B cell (primary cell): ENCODE measurements at regions not wholly inside any gene's neighbourhood (a gene's known extent, or its start where the extent isn't known, plus 50 kb on each side); places are given as distances from the start of the nearest gene placed in this dataset.

Experiments
- ATAC-seq: fragments of 200-7000 bp; cut with Tn5 transposase; one replicate; pipeline ENCODE4 v1.10.0; 2021; ENCODE audit warnings: low read depth, mild to moderate bottlenecking, moderate number of reproducible peaks, moderate library complexity
- CTCF ChIA-PET: fragments of 350-600 bp; sonication (Branson Sonifier 250); formaldehyde crosslinking; loops from one replicate; lab custom pipeline; 2021; ENCODE audit warnings: antibody characterized with exemption, inconsistent platforms; lab: Charles Lee
- POLR2A ChIA-PET: fragments of 350-600 bp; sonication (Branson Sonifier 250); formaldehyde crosslinking; loops from one replicate; lab custom pipeline; 2021; ENCODE audit warnings: antibody characterized with exemption; lab: Charles Lee
- DNase-seq: peaks from one replicate; pipeline ENCODE4 v3.0.0; 2013
- H2AFZ ChIP-seq: 2 replicates; pipeline ENCODE4 v1.6.1; 2012; ENCODE audit warnings: mild to moderate bottlenecking, low read depth, low read length; ENCODE audit not compliant: insufficient read depth, poor library complexity, severe bottlenecking
- H3K27ac ChIP-seq, 2 donors: 1 replicate in 1 of 2; 2 replicates in 1 of 2; pipeline ENCODE4 v1.5.1; 2012 to 2013; ENCODE audit warnings: low read length in 2 of 2, mild to moderate bottlenecking in 2 of 2, moderate library complexity in 1 of 2
- H3K27me3 ChIP-seq, 4 experiments: fragments of 200-600 bp in 1 of 4; sonication (generic) in 1 of 4; replicated peaks in 1 of 4; 1 replicate in 2 of 4; 2 replicates in 2 of 4; pipeline versions ENCODE4 v1.6.1 to v1.7.0; 2013 to 2016; ENCODE audit warnings: low read length in 3 of 4, mild to moderate bottlenecking in 2 of 4, mixed read lengths in 1 of 4, moderate library complexity in 1 of 4; ENCODE audit not compliant: insufficient read depth in 4 of 4, control insufficient read depth in 3 of 4; ENCODE audit errors: control extremely low read depth in 1 of 4
- H3K36me3 ChIP-seq, 2 experiments: replicated peaks in 1 of 2; 1 replicate in 1 of 2; 2 replicates in 1 of 2; pipeline versions ENCODE4 v1.6.1 to v1.7.1; 2013; ENCODE audit warnings: low read length in 1 of 2; ENCODE audit not compliant: insufficient read depth in 2 of 2, control insufficient read depth in 1 of 2; ENCODE audit errors: control extremely low read depth in 1 of 2, extremely low read depth in 1 of 2
- H3K4me1 ChIP-seq, 2 donors: fragments of 200-600 bp in 1 of 2; sonication (generic) in 1 of 2; 1 replicate in 1 of 2; 2 replicates in 1 of 2; pipeline versions ENCODE4 v1.5.1 to v1.6.1; 2013 to 2017; ENCODE audit warnings: low read length in 2 of 2; ENCODE audit not compliant: control insufficient read depth in 2 of 2, insufficient read depth in 2 of 2
- H3K4me2 ChIP-seq: replicated peaks from 2 replicates; pipeline ENCODE3; 2012; ENCODE audit warnings: mild to moderate bottlenecking, low read depth, low read length; ENCODE audit not compliant: poor library complexity, severe bottlenecking
- H3K4me3 ChIP-seq, 5 experiments: fragments of 200-600 bp in 1 of 5; sonication (generic) in 1 of 5; 1 replicate in 3 of 5; 2 replicates in 2 of 5; pipeline versions ENCODE4 v1.5.1 to v1.7.0; 2011 to 2016; ENCODE audit warnings: low read length in 4 of 5, mild to moderate bottlenecking in 4 of 5, low read depth in 2 of 5, control low read depth in 1 of 5, moderate library complexity in 1 of 5; ENCODE audit not compliant: insufficient read depth in 1 of 5; ENCODE audit errors: control extremely low read depth in 1 of 5, extremely low read depth in 1 of 5
- H3K79me2 ChIP-seq: fragments of 200-600 bp; sonication (generic); one replicate; pipeline ENCODE4 v1.6.0; 2016; ENCODE audit warnings: low read length; ENCODE audit not compliant: control insufficient read depth, insufficient read depth
- H3K9ac ChIP-seq: fragments of 200-600 bp; sonication (generic); 2 replicates; pipeline ENCODE4 v1.6.1; 2017; ENCODE audit warnings: mild to moderate bottlenecking, low read length, moderate library complexity
- H3K9me3 ChIP-seq, 3 donors: one replicate each; pipeline versions ENCODE4 v1.6.1 to v1.7.1; 2013; ENCODE audit warnings: low read length in 2 of 3; ENCODE audit not compliant: control insufficient read depth in 2 of 3, insufficient read depth in 1 of 3; ENCODE audit errors: control extremely low read depth in 1 of 3
- H4K20me1 ChIP-seq: 2 replicates; pipeline ENCODE4 v1.6.0; 2012; ENCODE audit warnings: mild to moderate bottlenecking, low read length; ENCODE audit not compliant: insufficient read depth, control insufficient read depth, poor library complexity, severe bottlenecking
- H3K27ac Mint-ChIP-seq: one replicate; pipeline ENCODE4 v1.8.0; 2021; ENCODE audit warnings: mixed read lengths
- H3K27me3 Mint-ChIP-seq: one replicate; pipeline ENCODE4 v1.8.0; 2021; ENCODE audit warnings: mixed read lengths
- H3K4me1 Mint-ChIP-seq: one replicate; pipeline ENCODE4 v1.8.0; 2021; ENCODE audit warnings: mixed read lengths
- H3K4me3 Mint-ChIP-seq: one replicate; pipeline ENCODE4 v1.8.0; 2021; ENCODE audit warnings: mixed read lengths
- H3K9me3 Mint-ChIP-seq: one replicate; pipeline ENCODE4 v1.8.0; 2022; ENCODE audit warnings: mixed read lengths; ENCODE audit not compliant: insufficient read depth
- CTCF ChIP-seq: fragments of 200-600 bp; IDR thresholded peaks from one replicate; pipeline ENCODE4 v1.8.0; 2022; ENCODE audit warnings: antibody characterized with exemption, mild to moderate bottlenecking
- EZH2 ChIP-seq: IDR thresholded peaks from 2 replicates; pipeline ENCODE4 v1.6.1; 2012; ENCODE audit warnings: borderline replicate concordance, low read depth, mild to moderate bottlenecking, moderate library complexity, low read length; ENCODE audit not compliant: insufficient read depth, poor library complexity, severe bottlenecking
- WGBS: methylation state at CpG from one replicate; pipeline ENCODE4 v1.1.5; 2013; ENCODE audit warnings: missing lambda C conversion rate; ENCODE audit not compliant: insufficient coverage; 5-methylcytosine and 5-hydroxymethylcytosine counted together
- intact Hi-C: fragments of 100-400 bp; cut with micrococcal nuclease; formaldehyde crosslinking; loops from one replicate; pipeline ENCODE4 v1.10.0; 2022

GRCh38 chr9:115267790-115268189 lies 149.8 kb upstream of the TNC start:
- no peaks in the 10 kb centered on the region for H3K27me3 Mint-ChIP-seq
- no CpG with 5 or more reads among the region's 3 CpGs for WGBS
- H3K4me1 Mint-ChIP-seq = peaks cover 13% of the 10 kb centered on the region

GRCh38 chr9:115275753-115276152 lies 157.8 kb upstream of the TNC start:
- H3K4me3 Mint-ChIP-seq = no peak overlapping the region
- no peaks in the 10 kb centered on the region for H3K36me3 ChIP-seq
- no peak for ATAC-seq
- DNase-seq = no peak
- no peaks in the 10 kb centered on the region for H3K27me3 ChIP-seq
- 95% methylated on average over 4 of the region's 5 CpGs for WGBS
- no peaks in the 10 kb centered on the region for H4K20me1 ChIP-seq
- intact Hi-C loops = no loop called here
- no peak overlapping the region for H3K27ac ChIP-seq
- TF ChIP-seq EZH2 (no peak), CTCF (no peak)
- H3K27me3 Mint-ChIP-seq = no peaks in the 10 kb centered on the region
- ChIA-PET POLR2A (no interaction called here), CTCF (no interaction called here)
- H3K9me3 ChIP-seq = no peaks in the 10 kb centered on the region
- no peak overlapping the region for H3K9ac ChIP-seq
- H3K4me2 ChIP-seq = no peak overlapping the region
- H3K27ac Mint-ChIP-seq = no peak overlapping the region
- H3K4me3 ChIP-seq = no peak overlapping the region
- no peaks in the 10 kb centered on the region for H3K9me3 Mint-ChIP-seq
- no peaks in the 10 kb centered on the region for H3K79me2 ChIP-seq
- H3K4me1 ChIP-seq = no peaks in the 10 kb centered on the region
- H2AFZ ChIP-seq = no peak overlapping the region
- peaks cover under 1% of the 10 kb centered on the region for H3K4me1 Mint-ChIP-seq

More at GRCh38 chr9:115267790-115268189, 149.8 kb upstream of the TNC start:
- Mint-ChIP-seq H3K9me3 (peaks cover 4% of the 10 kb centered on the region), H3K4me3 (no peak overlapping the region), H3K27ac (no peak overlapping the region)
- no peak overlapping the region for H2AFZ ChIP-seq
- H3K79me2 ChIP-seq = no peaks in the 10 kb centered on the region
- ATAC-seq (no peak), DNase-seq (no peak)
- no peak overlapping the region for H3K4me2 ChIP-seq
- no peaks in the 10 kb centered on the region for H3K27me3 ChIP-seq
- ChIA-PET CTCF (no interaction called here), POLR2A (no interaction called here)
- no peak overlapping the region for H3K27ac ChIP-seq
- H3K36me3 ChIP-seq = no peaks in the 10 kb centered on the region
- no peak overlapping the region for H3K4me3 ChIP-seq
- intact Hi-C loops = no loop called here
- no peaks in the 10 kb centered on the region for H3K4me1 ChIP-seq
- TF ChIP-seq CTCF = no peak
- no peak for TF ChIP-seq EZH2
- no peaks in the 10 kb centered on the region for H3K9me3 ChIP-seq
- H3K9ac ChIP-seq = no peak overlapping the region
- no peaks in the 10 kb centered on the region for H4K20me1 ChIP-seq
